Omental fat pad (tissue), 3 donors: ENCODE measurements at regions not wholly inside any gene's neighbourhood (a gene's known extent, or its start where the extent isn't known, plus 50 kb on each side); places are given as distances from the start of the nearest gene placed in this dataset.

Experiments
- ATAC-seq: fragments of 150-250 bp; one replicate; pipeline ENCODE4 v1.9.1; 2016; ENCODE audit warnings: mild to moderate bottlenecking, moderate library complexity; ENCODE audit not compliant: low FRiP score
- DNase-seq: peaks from one replicate; pipeline ENCODE4 v3.0.0-alpha.2; 2019; ENCODE audit warnings: low spot score
- CTCF ChIP-seq, 3 donors: fragments of 450-650 bp; IDR thresholded peaks; one replicate each; pipeline ENCODE4 v1.5.1; 2016 to 2017; ENCODE audit warnings: antibody characterized with exemption in 3 of 3, mild to moderate bottlenecking in 3 of 3, moderate library complexity in 2 of 3

- ATAC-seq, result no peak
- no peak for DNase-seq
- no peak for TF ChIP-seq CTCF (IDR thresholded peaks at IDR 0.05)
Observed at GRCh38 chr3:110711130-110711832, 360.3 kb upstream of the NECTIN3 start.

- TF ChIP-seq CTCF (IDR thresholded peaks at IDR 0.05), result no peak
- no peak for ATAC-seq
Observed at GRCh38 chr3:110711851-110712516, 359.6 kb upstream of the NECTIN3 start.

GRCh38 chr3:110727056-110727455 lies 344.6 kb upstream of the NECTIN3 start:
- ATAC-seq (no peak), DNase-seq (no peak)
- no peak for TF ChIP-seq CTCF (IDR thresholded peaks at IDR 0.05)

More at GRCh38 chr3:110711851-110712516, 359.6 kb upstream of the NECTIN3 start:
- DNase-seq, result no peak

- TF ChIP-seq CTCF (IDR thresholded peaks at IDR 0.05), result no peak
- ATAC-seq (no peak), DNase-seq (no peak)
Observed at GRCh38 chr3:110731148-110731547, 340.5 kb upstream of the NECTIN3 start.

GRCh38 chr3:110732420-110732819 lies 339.2 kb upstream of the NECTIN3 start:
- ATAC-seq (no peak), DNase-seq (no peak)
- no peak for TF ChIP-seq CTCF (IDR thresholded peaks at IDR 0.05)

- DNase-seq, result no peak
- no peak for ATAC-seq
- TF ChIP-seq CTCF (IDR thresholded peaks at IDR 0.05), result no peak
Observed at GRCh38 chr3:110733045-110733444, 338.6 kb upstream of the NECTIN3 start.

- ATAC-seq (no peak), DNase-seq (no peak)
- TF ChIP-seq CTCF (IDR thresholded peaks at IDR 0.05), result no peak
Observed at GRCh38 chr3:110734524-110734923, 337.1 kb upstream of the NECTIN3 start.
